SK-N-MC (cell line): ENCODE measurements at regions not wholly inside any gene's neighbourhood (a gene's known extent, or its start where the extent isn't known, plus 50 kb on each side); places are given as distances from the start of the nearest gene placed in this dataset.

Source experiments
- EZH2 ChIP-seq: fragments of 200-600 bp; sonication (generic); IDR thresholded peaks from one replicate; pipeline ENCODE4 v1.6.1; 2017; ENCODE audit warnings: antibody characterized with exemption
- POLR2AphosphoS5 ChIP-seq: IDR thresholded peaks from 2 replicates; pipeline ENCODE4 v1.6.1; 2012; ENCODE audit warnings: mild to moderate bottlenecking, low read depth, low read length, borderline replicate concordance

DNA sequence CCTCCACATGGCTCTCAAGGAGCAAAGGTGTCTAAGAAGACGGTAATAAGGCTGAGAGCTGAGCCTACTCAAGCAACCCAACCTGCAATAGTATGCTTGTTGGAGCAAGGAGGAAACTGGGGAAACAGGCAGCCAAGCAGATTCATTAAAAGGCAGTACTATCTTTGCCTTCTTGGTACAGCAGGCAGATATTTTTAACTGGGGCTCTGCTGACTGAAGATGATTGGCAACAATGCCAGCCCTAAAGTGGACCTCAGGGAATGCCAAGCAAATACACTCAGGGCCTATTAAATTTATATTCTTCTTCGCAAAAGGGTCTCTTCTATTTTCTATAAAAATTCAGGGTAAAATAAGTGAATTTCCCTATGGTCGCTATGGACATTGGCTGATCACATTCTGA, 109.4 kb upstream of the PCGF5 start:
- TF ChIP-seq POLR2AphosphoS5 (no peak), EZH2 (no peak)
